C4-2B (cell line): ENCODE measurements at regions not wholly inside any gene's neighbourhood (a gene's known extent, or its start where the extent isn't known, plus 50 kb on each side); places are given as distances from the start of the nearest gene placed in this dataset.

Source experiments
- H3K27ac ChIP-seq: fragments of 450-650 bp; 2 replicates; pipeline ENCODE4 v1.5.1; 2017
- ZFX ChIP-seq: fragments of 450-650 bp; IDR thresholded peaks from 2 replicates; pipeline ENCODE4 v1.6.1; 2017
- TF ChIP-seq, protein P1 (sequence below): fragments of 450-650 bp; conservative IDR thresholded peaks from 2 replicates; pipeline ENCODE4 v1.5.1; 2017; ENCODE audit warnings: mild to moderate bottlenecking

DNA sequence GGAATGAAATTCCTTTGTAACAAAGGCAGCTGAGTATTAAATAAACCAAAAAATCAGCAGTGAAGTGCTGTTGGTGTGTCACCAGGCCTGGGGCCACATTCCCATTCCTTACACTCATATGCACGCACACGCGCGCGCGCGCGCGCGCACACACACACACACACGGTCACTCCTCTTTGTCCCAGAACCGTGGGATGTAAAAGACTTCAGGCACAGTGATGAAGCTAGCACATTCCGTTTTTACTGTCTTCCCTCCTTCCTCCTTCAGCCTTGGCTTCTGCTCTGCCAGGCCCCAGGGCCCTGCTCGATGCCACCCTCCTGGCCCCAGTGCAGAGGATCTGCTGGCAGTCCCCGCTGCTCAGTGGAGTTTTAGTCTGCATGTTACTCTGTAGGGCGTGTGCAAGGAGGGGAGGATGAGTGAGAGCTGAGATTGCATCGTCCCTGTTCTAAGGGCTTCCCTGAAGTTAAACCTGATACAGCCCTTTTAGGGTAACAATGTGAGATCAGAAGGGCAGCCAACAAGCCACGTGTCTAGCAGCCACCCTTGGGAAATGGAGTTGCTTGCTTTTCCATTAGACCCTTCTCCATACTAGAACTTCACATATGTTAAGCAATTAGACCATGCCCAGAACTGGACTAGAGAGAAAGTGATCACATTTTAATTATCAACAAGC lies 71.7 kb upstream of the WDR26 start:
- H3K27ac ChIP-seq: no peak overlapping the region
- TF ChIP-seq ZFX: no peak
- TF ChIP-seq, protein P1, sequence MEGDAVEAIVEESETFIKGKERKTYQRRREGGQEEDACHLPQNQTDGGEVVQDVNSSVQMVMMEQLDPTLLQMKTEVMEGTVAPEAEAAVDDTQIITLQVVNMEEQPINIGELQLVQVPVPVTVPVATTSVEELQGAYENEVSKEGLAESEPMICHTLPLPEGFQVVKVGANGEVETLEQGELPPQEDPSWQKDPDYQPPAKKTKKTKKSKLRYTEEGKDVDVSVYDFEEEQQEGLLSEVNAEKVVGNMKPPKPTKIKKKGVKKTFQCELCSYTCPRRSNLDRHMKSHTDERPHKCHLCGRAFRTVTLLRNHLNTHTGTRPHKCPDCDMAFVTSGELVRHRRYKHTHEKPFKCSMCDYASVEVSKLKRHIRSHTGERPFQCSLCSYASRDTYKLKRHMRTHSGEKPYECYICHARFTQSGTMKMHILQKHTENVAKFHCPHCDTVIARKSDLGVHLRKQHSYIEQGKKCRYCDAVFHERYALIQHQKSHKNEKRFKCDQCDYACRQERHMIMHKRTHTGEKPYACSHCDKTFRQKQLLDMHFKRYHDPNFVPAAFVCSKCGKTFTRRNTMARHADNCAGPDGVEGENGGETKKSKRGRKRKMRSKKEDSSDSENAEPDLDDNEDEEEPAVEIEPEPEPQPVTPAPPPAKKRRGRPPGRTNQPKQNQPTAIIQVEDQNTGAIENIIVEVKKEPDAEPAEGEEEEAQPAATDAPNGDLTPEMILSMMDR: no peak

DNA sequence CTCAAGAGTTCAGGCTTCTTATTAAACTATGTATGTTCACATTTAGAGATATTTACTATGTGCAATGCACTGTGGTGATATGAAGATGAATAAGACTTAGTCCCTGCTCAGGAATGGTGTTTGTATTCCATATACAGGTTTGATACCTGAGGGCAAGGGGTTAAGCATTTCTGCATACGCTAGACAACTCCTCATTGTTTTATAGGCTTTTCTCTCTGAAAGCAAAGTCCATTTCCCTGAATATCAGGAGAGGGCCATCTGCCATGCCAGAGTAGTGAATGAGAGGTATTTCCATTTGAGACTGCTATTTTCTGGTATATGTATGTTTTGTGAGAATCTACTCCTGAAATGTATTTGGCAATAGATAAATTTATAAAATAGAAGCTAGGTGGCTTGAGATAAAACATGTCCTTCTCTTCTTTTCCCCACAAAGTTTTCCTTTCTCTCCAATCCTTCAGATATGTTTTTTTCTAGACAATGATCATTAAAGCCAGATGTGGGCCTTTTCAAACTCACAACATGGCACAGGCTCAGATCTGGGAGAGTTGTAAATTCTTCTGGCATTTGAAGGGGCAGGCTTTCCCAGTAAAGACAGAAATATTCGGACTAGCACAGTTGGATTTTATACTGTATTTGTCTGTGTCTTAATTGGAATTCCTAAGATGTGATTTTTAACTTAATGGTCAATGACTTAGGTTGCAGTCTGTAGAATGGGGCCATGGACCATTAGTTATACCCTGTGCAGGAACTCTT lies 73.3 kb upstream of the WDR26 start:
- H3K27ac ChIP-seq: no peak overlapping the region
- TF ChIP-seq ZFX: no peak
- TF ChIP-seq, protein P1: no peak

DNA sequence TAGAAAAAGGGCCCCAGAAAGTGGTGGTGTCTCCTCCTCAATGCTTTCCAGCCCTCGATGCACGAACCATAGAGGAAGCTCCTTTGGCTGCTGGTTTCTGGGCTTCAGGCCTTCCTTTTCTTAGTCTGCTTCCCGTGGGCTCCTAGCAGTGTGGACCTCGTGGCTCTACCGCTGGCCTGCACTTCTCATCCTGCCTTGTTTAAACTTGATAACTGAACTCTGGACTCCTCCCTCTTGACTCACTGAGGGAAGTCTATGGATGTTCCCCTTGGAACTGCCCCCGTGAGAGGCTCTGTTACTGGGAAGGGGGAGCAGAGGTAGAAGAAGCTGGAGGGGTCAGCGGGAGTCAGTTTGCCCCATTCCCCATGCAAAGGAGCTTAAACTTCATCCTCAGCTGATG lies 75.3 kb upstream of the WDR26 start:
- no peak for TF ChIP-seq ZFX
- TF ChIP-seq, protein P1: no peak

DNA sequence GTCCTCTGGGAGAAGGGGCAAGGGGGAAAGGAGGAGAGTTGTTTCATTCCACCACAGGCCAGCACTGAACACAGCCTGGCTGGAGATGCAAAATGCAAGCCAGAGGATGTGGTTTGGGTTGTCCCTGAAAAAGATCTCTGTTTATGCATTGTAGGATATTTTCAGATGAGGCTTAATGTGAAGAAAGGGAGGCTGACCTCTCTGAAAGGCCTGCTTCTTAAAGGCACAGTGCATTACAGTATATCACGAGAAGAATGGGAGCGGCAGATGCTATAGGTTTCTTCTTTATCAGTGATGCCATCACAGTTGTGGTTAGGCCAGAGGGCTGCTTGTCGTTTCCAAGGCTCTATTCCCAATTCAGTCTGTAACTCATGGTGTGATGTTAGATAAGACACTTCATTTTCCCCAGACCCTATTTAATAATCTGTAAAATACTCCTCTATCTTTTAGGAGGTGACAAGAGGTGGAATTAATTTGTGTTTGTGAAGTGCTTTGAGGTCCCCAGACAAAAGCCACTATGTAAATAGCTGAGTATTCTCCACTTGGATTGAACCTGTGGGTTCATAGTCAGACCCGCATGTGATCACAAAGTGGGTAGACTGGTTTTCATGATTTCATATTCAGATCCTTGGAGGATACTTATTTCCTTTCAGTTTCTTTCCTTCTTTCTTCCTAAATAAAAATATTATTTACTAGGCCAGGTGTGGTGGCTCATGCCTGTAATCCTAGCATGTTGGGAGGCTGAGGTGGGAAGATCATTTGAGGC lies 76.5 kb upstream of the WDR26 start:
- no peak for TF ChIP-seq ZFX
- TF ChIP-seq, protein P1: no peak
- H3K27ac ChIP-seq: no peak overlapping the region

More for the DNA sequence above, 75.3 kb upstream of the WDR26 start:
- H3K27ac ChIP-seq: no peak overlapping the region

DNA sequence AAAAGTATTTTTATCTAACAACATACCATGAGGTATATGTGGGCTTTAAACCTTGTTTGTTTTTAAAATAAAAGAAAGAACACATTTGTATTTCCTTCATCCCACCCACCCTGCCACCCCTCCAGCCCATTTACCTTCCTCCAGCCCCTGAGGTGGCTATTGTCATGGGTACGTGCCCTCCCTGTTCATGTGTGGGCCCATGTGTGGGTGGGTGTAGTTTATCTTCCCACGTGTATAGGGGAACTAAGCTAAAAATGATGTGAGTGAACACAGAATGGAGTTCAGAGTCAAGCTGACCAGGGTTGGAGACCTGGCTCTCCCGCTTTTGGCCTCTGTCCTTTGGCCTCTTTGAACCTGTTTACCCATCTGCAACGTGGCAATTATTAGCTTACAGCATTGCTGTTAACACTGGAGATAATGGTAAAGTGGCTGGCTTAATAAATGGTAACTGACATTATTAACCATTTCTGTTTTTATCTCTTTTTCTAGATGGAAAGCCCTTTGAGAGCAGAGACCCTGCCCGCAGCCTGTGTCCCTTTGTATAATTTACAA lies 78.1 kb upstream of the WDR26 start:
- TF ChIP-seq ZFX: no peak
- TF ChIP-seq, protein P1: no peak
- no peak overlapping the region for H3K27ac ChIP-seq

DNA sequence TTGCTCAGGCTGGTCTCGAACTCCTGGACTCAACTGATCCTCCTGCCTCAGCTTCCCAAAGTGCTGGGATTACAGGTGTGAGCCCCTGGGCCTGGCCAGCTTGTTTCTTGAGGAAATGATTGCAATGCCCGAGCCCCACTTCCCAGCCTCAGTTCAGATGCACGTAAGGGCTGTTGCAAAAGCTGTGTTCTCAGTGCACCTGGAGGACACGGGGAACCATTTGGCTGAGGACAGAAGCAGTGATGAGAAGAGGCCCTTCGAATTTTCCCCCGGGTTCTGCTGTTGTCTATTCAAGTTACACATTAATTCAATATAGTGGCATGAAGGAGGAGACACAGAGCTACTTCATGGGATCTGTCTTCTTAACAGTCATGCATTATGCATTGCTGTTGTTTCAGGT lies 78.8 kb upstream of the WDR26 start:
- TF ChIP-seq, protein P1: no peak
- no peak for TF ChIP-seq ZFX
- no peak overlapping the region for H3K27ac ChIP-seq

DNA sequence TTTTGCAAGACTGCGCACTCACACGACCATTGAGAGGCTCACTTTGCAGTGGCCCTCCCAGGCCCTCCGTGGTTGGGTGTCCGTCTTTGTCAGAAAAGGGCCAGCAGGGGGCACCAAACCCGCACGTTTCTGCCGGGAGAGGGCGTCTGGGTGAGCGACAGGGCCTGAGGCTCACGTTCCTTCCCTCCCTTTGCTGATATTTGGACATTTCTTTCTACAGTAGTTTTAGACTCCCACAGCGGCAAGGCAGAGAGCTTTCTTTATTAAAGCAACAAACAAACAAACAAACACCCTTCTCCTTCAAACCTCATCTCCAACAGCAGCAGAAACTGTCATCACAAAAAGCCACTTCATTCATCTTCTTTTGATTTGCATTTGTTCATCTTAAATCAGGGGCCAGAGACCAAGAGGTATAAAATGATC lies 79.2 kb upstream of the WDR26 start:
- TF ChIP-seq, protein P1: peak; percentile 92
- TF ChIP-seq ZFX: no peak
- H3K27ac ChIP-seq: no peak overlapping the region
